Endothelial cell of umbilical vein (primary cell): ENCODE measurements at regions not wholly inside any gene's neighbourhood (a gene's known extent, or its start where the extent isn't known, plus 50 kb on each side); places are given as distances from the start of the nearest gene placed in this dataset.

Experiments
- BruUV-seq: library from RNA; stranded (reverse); fragments of 400-500 nt; replicated peaks from 2 replicates; lab custom pipeline; 2021; lab: Mats Ljungman, UMichigan
- CTCF ChIA-PET: fragments of 300-600, 350-600 bp; sonication (Branson Sonifier 250); formaldehyde crosslinking; loops from one replicate; lab custom pipeline; 2021; ENCODE audit warnings: antibody characterized with exemption, inconsistent platforms; lab: Charles Lee
- POLR2A ChIA-PET: fragments of 300-600, 350-600 bp; sonication (Branson Sonifier 250); formaldehyde crosslinking; loops from one replicate; lab custom pipeline; 2021; ENCODE audit warnings: antibody characterized with exemption, inconsistent platforms; lab: Charles Lee
- DNase-seq: peaks from one replicate; pipeline ENCODE4 v3.0.0-alpha.2; 2011; ENCODE audit warnings: low read depth, low spot score
- FAIRE-seq: peaks from 2 replicates; lab custom pipeline; 2011; peaks lifted over from hg19 to GRCh38; lab: Jason Lieb, UNC
- H2AFZ ChIP-seq: 2 replicates; pipeline ENCODE4 v1.6.0; 2012; ENCODE audit warnings: low read depth, low read length, control low read depth, inconsistent platforms
- H3K27ac ChIP-seq: 2 replicates; pipeline ENCODE4 v1.5.1; 2011; ENCODE audit warnings: low read depth, mild to moderate bottlenecking, control low read depth, low read length, moderate library complexity; ENCODE audit not compliant: insufficient read depth
- H3K27me3 ChIP-seq, 2 experiments: 2 replicates each; pipeline versions ENCODE4 v1.6.0 to v1.6.1; 2011; ENCODE audit warnings: low read length in 2 of 2, mixed read lengths in 1 of 2; ENCODE audit not compliant: control insufficient read depth in 2 of 2, insufficient read depth in 2 of 2
- H3K36me3 ChIP-seq, 2 experiments: 2 replicates in 1 of 2; 3 replicates in 1 of 2; pipeline ENCODE4 v1.5.1; 2011; ENCODE audit warnings: low read length in 2 of 2, mild to moderate bottlenecking in 1 of 2, moderate library complexity in 1 of 2; ENCODE audit not compliant: control insufficient read depth in 2 of 2, insufficient read depth in 2 of 2; ENCODE audit errors: extremely low read depth in 1 of 2
- H3K4me1 ChIP-seq: 3 replicates; pipeline ENCODE4 v1.5.1; 2011; ENCODE audit warnings: mild to moderate bottlenecking, low read length; ENCODE audit not compliant: control insufficient read depth, insufficient read depth; ENCODE audit errors: extremely low read depth
- H3K4me2 ChIP-seq: 2 replicates; pipeline ENCODE4 v1.6.1; 2011; ENCODE audit warnings: low read length, control low read depth, mixed read lengths; ENCODE audit not compliant: insufficient read depth
- H3K4me3 ChIP-seq, 3 experiments: fragments of 200-600 bp in 1 of 3; sonication (generic), shearing (Covaris generic) in 1 of 3; replicated peaks in 1 of 3; 2 replicates each; pipeline ENCODE4 v1.5.1; 2011 to 2016; ENCODE audit warnings: control low read depth in 3 of 3, low read length in 3 of 3, mild to moderate bottlenecking in 2 of 3, inconsistent platforms in 1 of 3, low read depth in 1 of 3, moderate library complexity in 1 of 3; ENCODE audit not compliant: insufficient read depth in 1 of 3
- H3K79me2 ChIP-seq: 2 replicates; pipeline ENCODE4 v1.6.0; 2012; ENCODE audit warnings: low read length, inconsistent platforms; ENCODE audit not compliant: control insufficient read depth, insufficient read depth
- H3K9ac ChIP-seq: replicated peaks from 2 replicates; pipeline ENCODE3; 2011; ENCODE audit warnings: low read length, control low read depth; ENCODE audit not compliant: insufficient read depth; ENCODE audit errors: extremely low read depth
- H3K9me1 ChIP-seq: replicated peaks from 3 replicates; pipeline ENCODE4 v1.6.0; 2011; ENCODE audit warnings: mild to moderate bottlenecking, low read length; ENCODE audit not compliant: control insufficient read depth, insufficient read depth; ENCODE audit errors: extremely low read depth
- H3K9me3 ChIP-seq: replicated peaks from 2 replicates; pipeline ENCODE4 v1.5.1; 2012; ENCODE audit warnings: low read length, inconsistent platforms; ENCODE audit not compliant: control insufficient read depth, insufficient read depth
- H4K20me1 ChIP-seq: replicated peaks from 2 replicates; pipeline ENCODE3; 2011; ENCODE audit warnings: mild to moderate bottlenecking, low read length; ENCODE audit not compliant: control insufficient read depth, insufficient read depth; ENCODE audit errors: extremely low read depth
- CTCF ChIP-seq, 2 donors: IDR thresholded peaks; 1 replicate in 1 of 2; 2 replicates in 1 of 2; pipeline ENCODE4 v1.5.1; 2011; ENCODE audit warnings: low read length in 2 of 2, mild to moderate bottlenecking in 2 of 2, moderate library complexity in 2 of 2, control low read depth in 1 of 2, inconsistent platforms in 1 of 2, low read depth in 1 of 2; ENCODE audit not compliant: insufficient read depth in 1 of 2; ENCODE audit errors: extremely low read depth in 1 of 2
- EZH2 ChIP-seq: IDR thresholded peaks from 2 replicates; pipeline ENCODE4 v1.6.1; 2012; ENCODE audit warnings: borderline replicate concordance, low read depth, mild to moderate bottlenecking, moderate library complexity, low read length, inconsistent platforms; ENCODE audit not compliant: severe bottlenecking
- FOS ChIP-seq: IDR thresholded peaks from 2 replicates; pipeline ENCODE4 v1.6.1; 2011; ENCODE audit warnings: mild to moderate bottlenecking, low read length, moderate library complexity, borderline replicate concordance; ENCODE audit not compliant: insufficient read depth
- GATA2 ChIP-seq: IDR thresholded peaks from 2 replicates; pipeline ENCODE4 v1.7.0; 2011; ENCODE audit warnings: low read depth, mild to moderate bottlenecking, moderate library complexity, mixed read lengths, low read length; ENCODE audit not compliant: insufficient read length, insufficient read depth
- JUN ChIP-seq: IDR thresholded peaks from 2 replicates; pipeline ENCODE4 v1.6.1; 2011; ENCODE audit warnings: borderline replicate concordance, low read depth; ENCODE audit not compliant: insufficient read length, insufficient read depth
- MAX ChIP-seq: IDR thresholded peaks from 2 replicates; pipeline ENCODE4 v1.6.1; 2011; ENCODE audit not compliant: insufficient read depth, insufficient read length
- MYC ChIP-seq: IDR thresholded peaks from one replicate; pipeline ENCODE4 v1.6.1; 2011; ENCODE audit warnings: mild to moderate bottlenecking, low read depth, low read length
- POLR2A ChIP-seq: IDR thresholded peaks from 2 replicates; pipeline ENCODE4 v1.6.1; 2012; ENCODE audit warnings: low read depth, mild to moderate bottlenecking, control low read depth, low read length
- POLR2AphosphoS5 ChIP-seq: IDR thresholded peaks from 2 replicates; pipeline ENCODE4 v1.6.1; 2012; ENCODE audit warnings: low read depth, mild to moderate bottlenecking, control low read depth, low read length, moderate library complexity; ENCODE audit not compliant: insufficient read depth
- dilution Hi-C: fragments of 300-500 bp; cut with MboI; formaldehyde crosslinking; loops from one replicate; pipeline ENCODE4 v1.15.0; 2019; ENCODE audit warnings: low sequenced_read_pairs; ENCODE audit not compliant: extremely low pct_ligation_motif_present
- intact Hi-C: fragments of 100-400 bp; cut with micrococcal nuclease; formaldehyde crosslinking; loops from one replicate; pipeline ENCODE4 v1.10.0; 2022

GRCh38 chr2:53584986-53585385 is 182.6 kb upstream of the CHAC2 start:
- intact Hi-C loops: no loop called here
- FAIRE-seq (no peak), DNase-seq (no peak)
- H3K9ac ChIP-seq: no peak overlapping the region
- POLR2A ChIA-PET: no interaction called here
- H3K4me3 ChIP-seq: no peak overlapping the region
- BruUV-seq: no TSS peak
- H3K27me3 ChIP-seq: no peaks in the 10 kb centered on the region
- no peaks in the 10 kb centered on the region for H3K4me1 ChIP-seq
- no peaks in the 10 kb centered on the region for H3K9me1 ChIP-seq
- no peaks in the 10 kb centered on the region for H4K20me1 ChIP-seq
- CTCF ChIA-PET: no interaction called here
- TF ChIP-seq MYC: no peak
- no peak for TF ChIP-seq CTCF (IDR thresholded peaks at IDR 0.05; ENCODE audit: extremely low read depth in 1 of 2, insufficient read depth in 1 of 2, low read depth in 1 of 2, low read length in 2 of 2)
- TF ChIP-seq POLR2A: no peak
- no peak for TF ChIP-seq EZH2
- TF ChIP-seq GATA2: no peak
- TF ChIP-seq FOS: no peak
- no peak for TF ChIP-seq MAX
- no peak for TF ChIP-seq JUN
- no peak for TF ChIP-seq POLR2AphosphoS5
- H3K4me2 ChIP-seq: no peak overlapping the region
- H3K79me2 ChIP-seq: no peaks in the 10 kb centered on the region
- no peaks in the 10 kb centered on the region for H3K36me3 ChIP-seq
- H3K27ac ChIP-seq: no peak overlapping the region
- dilution Hi-C loops: no loop called here
- H2AFZ ChIP-seq: no peak overlapping the region
- H3K9me3 ChIP-seq: no peaks in the 10 kb centered on the region
